ENCODE measurements at regions not wholly inside any gene's neighbourhood (a gene's known extent, or its start where the extent isn't known, plus 50 kb on each side); places are given as distances from the start of the nearest gene placed in this dataset.
"Not testable (repeated sequence)": the region's sequence is repeated elsewhere in the genome, so short reads cannot be mapped to it uniquely, and the experiment has no call there.

DNA sequence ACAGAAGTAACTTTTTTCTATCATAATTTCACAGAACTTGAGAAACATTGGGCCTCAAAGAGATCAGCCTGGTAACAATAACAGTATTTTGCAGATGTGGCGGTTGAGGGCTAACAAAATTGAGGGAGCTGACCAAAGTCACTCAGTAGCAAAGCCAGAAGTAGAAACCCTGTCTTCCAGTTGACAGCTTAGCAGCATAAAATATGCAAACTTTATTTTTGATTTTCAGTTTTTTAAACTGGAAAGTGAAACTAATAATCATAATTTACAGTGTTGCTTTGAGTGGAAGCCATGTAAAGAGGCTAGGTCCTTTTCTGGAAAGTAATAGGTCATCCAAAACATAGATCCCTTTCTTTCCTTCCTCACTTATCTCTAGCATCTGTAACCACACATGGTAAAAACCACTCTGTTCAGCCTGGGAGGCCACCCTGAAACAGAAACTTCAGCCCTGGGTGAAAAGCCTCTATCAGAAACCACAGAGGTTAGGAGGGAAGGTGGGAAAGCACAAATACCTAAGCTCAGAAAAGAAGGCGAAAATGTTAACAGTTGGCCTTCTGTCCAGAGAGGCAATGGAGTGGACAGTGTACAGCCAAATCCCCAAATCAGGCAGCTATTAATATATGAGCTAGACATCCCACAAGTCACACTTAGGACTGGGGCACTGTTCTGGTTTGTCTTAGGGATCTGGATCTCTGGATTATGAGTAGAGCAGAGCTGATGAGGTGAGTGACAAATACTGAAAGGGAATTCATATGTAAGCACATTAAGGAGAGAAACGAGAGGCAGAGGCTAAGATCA, 61.1 kb upstream of the ARSJ start:
- intact Hi-C loops (cut with micrococcal nuclease) = no loop called here
- H3K27ac ChIP-seq (replicated peaks) = no peak overlapping the region
- H3K4me3 ChIP-seq = no peak overlapping the region
- TF ChIP-seq, protein P1, sequence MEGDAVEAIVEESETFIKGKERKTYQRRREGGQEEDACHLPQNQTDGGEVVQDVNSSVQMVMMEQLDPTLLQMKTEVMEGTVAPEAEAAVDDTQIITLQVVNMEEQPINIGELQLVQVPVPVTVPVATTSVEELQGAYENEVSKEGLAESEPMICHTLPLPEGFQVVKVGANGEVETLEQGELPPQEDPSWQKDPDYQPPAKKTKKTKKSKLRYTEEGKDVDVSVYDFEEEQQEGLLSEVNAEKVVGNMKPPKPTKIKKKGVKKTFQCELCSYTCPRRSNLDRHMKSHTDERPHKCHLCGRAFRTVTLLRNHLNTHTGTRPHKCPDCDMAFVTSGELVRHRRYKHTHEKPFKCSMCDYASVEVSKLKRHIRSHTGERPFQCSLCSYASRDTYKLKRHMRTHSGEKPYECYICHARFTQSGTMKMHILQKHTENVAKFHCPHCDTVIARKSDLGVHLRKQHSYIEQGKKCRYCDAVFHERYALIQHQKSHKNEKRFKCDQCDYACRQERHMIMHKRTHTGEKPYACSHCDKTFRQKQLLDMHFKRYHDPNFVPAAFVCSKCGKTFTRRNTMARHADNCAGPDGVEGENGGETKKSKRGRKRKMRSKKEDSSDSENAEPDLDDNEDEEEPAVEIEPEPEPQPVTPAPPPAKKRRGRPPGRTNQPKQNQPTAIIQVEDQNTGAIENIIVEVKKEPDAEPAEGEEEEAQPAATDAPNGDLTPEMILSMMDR (IDR thresholded peaks at IDR 0.05; ENCODE audit: borderline replicate concordance) = no peak
- peaks cover 8% of the 10 kb centered on the region for H3K27me3 ChIP-seq (ENCODE audit: low read depth)
- no peaks in the 10 kb centered on the region for H3K36me3 ChIP-seq
- DNase-seq = no peak
- no peaks in the 10 kb centered on the region for H3K9me3 ChIP-seq (replicated peaks)
- H3K4me1 ChIP-seq = no peaks in the 10 kb centered on the region

- TF ChIP-seq, protein P1 (IDR thresholded peaks at IDR 0.05; ENCODE audit: borderline replicate concordance) = no peak
- Histone ChIP-seq H3K27me3 (ENCODE audit: low read depth) (peaks cover 8% of the 10 kb centered on the region), H3K4me1 (no peaks in the 10 kb centered on the region), H3K4me3 (no peak overlapping the region), H3K36me3 (no peaks in the 10 kb centered on the region), H3K9me3 (replicated peaks) (no peaks in the 10 kb centered on the region), H3K27ac (replicated peaks) (no peak overlapping the region)
- no peak for DNase-seq
- intact Hi-C loops (cut with micrococcal nuclease) = no loop called here
Observed at GRCh38 chr4:114041117-114041475, 61.6 kb upstream of the ARSJ start.

DNA sequence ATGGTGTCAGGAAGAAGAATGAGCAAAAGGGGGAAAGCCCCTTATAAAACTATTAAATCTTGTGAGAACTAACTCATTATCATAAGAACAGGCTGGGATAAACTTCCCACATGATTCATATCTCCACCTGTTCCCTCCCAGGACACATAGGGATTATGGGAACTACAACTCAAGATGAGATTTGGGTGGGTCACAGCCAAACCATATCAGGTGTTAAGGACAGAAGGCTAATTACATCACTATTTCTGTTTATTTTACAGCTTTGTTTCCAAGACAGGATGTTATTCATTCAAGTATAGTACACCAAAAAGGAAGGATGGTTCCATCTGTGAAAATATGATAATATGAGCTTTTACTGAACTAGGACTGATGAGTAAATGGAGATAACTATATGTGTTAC, 63.7 kb upstream of the ARSJ start:
- Histone ChIP-seq H3K27ac (replicated peaks) (no peak overlapping the region), H3K4me1 (no peaks in the 10 kb centered on the region), H3K36me3 (no peaks in the 10 kb centered on the region), H3K9me3 (replicated peaks) (no peaks in the 10 kb centered on the region), H3K4me3 (no peak overlapping the region), H3K27me3 (ENCODE audit: low read depth) (no peaks in the 10 kb centered on the region)
- TF ChIP-seq, protein P1 (IDR thresholded peaks at IDR 0.05; ENCODE audit: borderline replicate concordance) = no peak
- intact Hi-C loops (cut with micrococcal nuclease) = no loop called here
- no peak for DNase-seq

GRCh38 chr4:114044351-114044750, 64.9 kb upstream of the ARSJ start:
- H3K27ac ChIP-seq (replicated peaks); H3K27me3 ChIP-seq (ENCODE audit: low read depth); H3K4me3 ChIP-seq; intact Hi-C loops (cut with micrococcal nuclease); H3K36me3 ChIP-seq; H3K9me3 ChIP-seq (replicated peaks); DNase-seq; H3K4me1 ChIP-seq: not testable (repeated sequence)

GRCh38 chr4:114046331-114046730, 66.9 kb upstream of the ARSJ start:
- TF ChIP-seq, protein P1 (IDR thresholded peaks at IDR 0.05; ENCODE audit: borderline replicate concordance) = no peak
- Histone ChIP-seq H3K36me3 (no peaks in the 10 kb centered on the region), H3K9me3 (replicated peaks) (no peaks in the 10 kb centered on the region), H3K4me1 (no peaks in the 10 kb centered on the region), H3K27me3 (ENCODE audit: low read depth) (no peaks in the 10 kb centered on the region), H3K4me3 (no peak overlapping the region), H3K27ac (replicated peaks) (no peak overlapping the region)
- no peak for DNase-seq
- intact Hi-C loops (cut with micrococcal nuclease) = no loop called here

DNA sequence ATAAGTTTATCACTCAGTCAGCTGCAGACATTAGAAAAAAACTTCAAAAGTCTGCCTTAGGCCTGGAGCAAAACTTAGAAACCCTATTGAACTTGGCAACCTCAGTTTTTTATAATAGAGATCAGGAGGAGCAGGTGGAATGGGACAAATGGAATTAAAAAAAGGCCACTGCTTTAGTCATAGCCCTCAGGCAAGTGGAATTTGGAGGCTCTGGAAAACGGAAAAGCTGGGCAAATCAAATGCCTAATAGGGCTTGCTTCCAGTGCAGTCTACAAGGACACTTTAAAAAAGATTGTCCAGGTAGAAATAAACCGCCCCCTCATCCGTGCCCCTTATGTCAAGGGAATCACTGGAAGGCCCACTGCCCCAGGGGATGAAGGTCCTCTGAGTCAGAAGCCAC, 68.7 kb upstream of the ARSJ start:
- H3K27me3 ChIP-seq (ENCODE audit: low read depth); DNase-seq; H3K4me3 ChIP-seq; H3K9me3 ChIP-seq (replicated peaks); intact Hi-C loops (cut with micrococcal nuclease); H3K4me1 ChIP-seq; H3K27ac ChIP-seq (replicated peaks); H3K36me3 ChIP-seq: not testable (repeated sequence)
